K562 (cell line): ENCODE measurements at regions not wholly inside any gene's neighbourhood (a gene's known extent, or its start where the extent isn't known, plus 50 kb on each side); places are given as distances from the start of the nearest gene placed in this dataset.

Source experiments
- ATAC-seq: fragments of 200-7000 bp; cut with Tn5 transposase; 3 replicates; pipeline ENCODE4 v1.9.1; 2020; ENCODE audit warnings: moderate library complexity
- BruUV-seq: library from RNA; stranded (reverse); fragments of 400-500 nt; replicated peaks from 2 replicates; lab custom pipeline; 2021; lab: Mats Ljungman, UMichigan
- CTCF ChIA-PET: fragments of 300-600 bp; formaldehyde crosslinking; extraction: SDS; loops from one replicate; lab custom pipeline; 2021; ENCODE audit warnings: low intra/inter-chr PET ratio; lab: Yijun Ruan, JAX
- POLR2A ChIA-PET: fragments of 300-600, 350-650 bp; sonication (Branson Sonifier 250); formaldehyde crosslinking; extraction: SDS; loops from one replicate; lab custom pipeline; 2021; ENCODE audit warnings: antibody characterized with exemption, inconsistent platforms; lab: Yijun Ruan, JAX
- DNase-seq, 4 experiments: peaks; one replicate each; pipeline versions ENCODE4 v3.0.0 to v3.0.0-alpha.2; 2011 to 2018; ENCODE audit warnings: low spot score in 3 of 4, mixed read lengths in 3 of 4; ENCODE audit errors: extremely low read depth in 1 of 4
- FAIRE-seq: peaks from 2 replicates; lab custom pipeline; 2011; peaks lifted over from hg19 to GRCh38; lab: Jason Lieb, UNC
- H2AFZ ChIP-seq: 2 replicates; pipeline ENCODE4 v1.6.0; 2011; ENCODE audit warnings: low read depth, low read length, control low read depth, inconsistent platforms
- H3K27ac ChIP-seq: fragments of 200-600 bp; 3 replicates; pipeline ENCODE4 v1.8.0; 2011; ENCODE audit warnings: low read depth, mild to moderate bottlenecking, control low read depth, inconsistent platforms, low read length, moderate library complexity, mixed read lengths; ENCODE audit errors: extremely low read depth
- H3K27me3 ChIP-seq, 2 experiments: fragments of 300-600 bp in 1 of 2; 2 replicates in 1 of 2; 3 replicates in 1 of 2; pipeline versions ENCODE4 v1.6.0 to v1.8.0; 2011; ENCODE audit warnings: inconsistent platforms in 2 of 2, low read length in 2 of 2, mild to moderate bottlenecking in 1 of 2, mixed read lengths in 1 of 2, moderate library complexity in 1 of 2; ENCODE audit not compliant: control insufficient read depth in 2 of 2, insufficient read depth in 2 of 2
- H3K36me3 ChIP-seq: fragments of 300-600 bp; 3 replicates; pipeline ENCODE4 v1.8.0; 2011; ENCODE audit warnings: mild to moderate bottlenecking, low read length, inconsistent platforms; ENCODE audit not compliant: control insufficient read depth, insufficient read depth
- H3K4me1 ChIP-seq, 2 experiments: fragments of 200-600 bp in 1 of 2; replicated peaks in 1 of 2; 2 replicates in 1 of 2; 3 replicates in 1 of 2; pipeline versions ENCODE4 v1.5.1 to v1.8.0; 2011; ENCODE audit warnings: inconsistent platforms in 2 of 2, low read length in 2 of 2, mild to moderate bottlenecking in 1 of 2, mixed read lengths in 1 of 2, moderate library complexity in 1 of 2; ENCODE audit not compliant: control insufficient read depth in 2 of 2, insufficient read depth in 2 of 2
- H3K4me2 ChIP-seq: 2 replicates; pipeline ENCODE4 v1.6.1; 2011; ENCODE audit warnings: low read length, control low read depth, inconsistent platforms, mixed read lengths; ENCODE audit not compliant: insufficient read depth
- H3K4me3 ChIP-seq: fragments of 200-600 bp; sonication (generic), shearing (Covaris generic); 2 replicates; pipeline ENCODE4 v1.5.1; 2016; ENCODE audit warnings: control low read depth, inconsistent platforms
- H3K79me2 ChIP-seq: fragments of 200-600 bp; 3 replicates; pipeline ENCODE4 v1.8.0; 2011; ENCODE audit warnings: low read length, inconsistent platforms; ENCODE audit not compliant: control insufficient read depth, insufficient read depth
- H3K9ac ChIP-seq, 2 experiments: 2 replicates each; pipeline versions ENCODE4 v1.6.0 to v1.6.1; 2011; ENCODE audit warnings: low read depth in 2 of 2, low read length in 2 of 2, control low read depth in 1 of 2, inconsistent platforms in 1 of 2, mild to moderate bottlenecking in 1 of 2, mixed read lengths in 1 of 2; ENCODE audit not compliant: insufficient read depth in 1 of 2
- H3K9me1 ChIP-seq: one replicate; pipeline ENCODE4 v1.6.0; 2011; ENCODE audit warnings: inconsistent platforms, mild to moderate bottlenecking, low read length, moderate library complexity; ENCODE audit not compliant: control insufficient read depth, insufficient read depth
- H3K9me3 ChIP-seq: replicated peaks from 2 replicates; pipeline ENCODE4 v1.5.1; 2011; ENCODE audit warnings: low read depth, low read length, inconsistent platforms; ENCODE audit not compliant: control insufficient read depth, insufficient read depth
- H4K20me1 ChIP-seq: replicated peaks from 2 replicates; pipeline ENCODE4 v1.6.1; 2011; ENCODE audit warnings: low read length, inconsistent platforms, mixed read lengths; ENCODE audit not compliant: control insufficient read depth, insufficient read depth
- E2F8 ChIP-seq: fragments of 450-650 bp; IDR thresholded peaks from 2 replicates; pipeline ENCODE4 v1.7.1; 2018; ENCODE audit warnings: mild to moderate bottlenecking, low read depth; ENCODE audit not compliant: partially characterized antibody
- FOS ChIP-seq: IDR thresholded peaks from 3 replicates; pipeline ENCODE4 v1.6.1; 2011; ENCODE audit not compliant: insufficient read length; ENCODE audit errors: extremely low read depth
- ID3 ChIP-seq, 2 experiments: fragments of 250-450 bp in 1 of 2; fragments of 450-650 bp in 1 of 2; sonication (Bioruptor Pico) in 1 of 2; IDR thresholded peaks; 2 replicates each; pipeline versions ENCODE4 v1.6.1 to v1.8.0; 2016 to 2021; ENCODE audit warnings: mild to moderate bottlenecking in 2 of 2, moderate library complexity in 2 of 2, missing compliant biosample characterization in 1 of 2, missing genetic modification characterization in 1 of 2
- LARP7 ChIP-seq: fragments of 450-650 bp; IDR thresholded peaks from 2 replicates; pipeline ENCODE4 v1.6.1; 2016
- NR2C2 ChIP-seq, 2 experiments: fragments of 200-800 bp in 1 of 2; sonication (Bioruptor generic) in 1 of 2; sonication (generic) in 1 of 2; formaldehyde crosslinking in 1 of 2; IDR thresholded peaks; 2 replicates each; pipeline versions ENCODE4 v1.6.1 to v1.8.0; 2016 to 2022; ENCODE audit warnings: mild to moderate bottlenecking in 1 of 2, missing compliant biosample characterization in 1 of 2, missing genetic modification characterization in 1 of 2, missing genetic modification reagents in 1 of 2
- ZBTB33 ChIP-seq: sonication (generic); formaldehyde crosslinking; IDR thresholded peaks from 2 replicates; pipeline ENCODE4 v1.8.1; 2023; ENCODE audit warnings: mild to moderate bottlenecking, missing genetic modification reagents
- ZNF174 ChIP-seq: fragments of 250-450 bp; sonication (Bioruptor Pico); IDR thresholded peaks from 2 replicates; pipeline ENCODE4 v1.4.0; 2020; ENCODE audit warnings: mild to moderate bottlenecking
- ZNF239 ChIP-seq: fragments of 250-450 bp; sonication (Bioruptor Pico); IDR thresholded peaks from 2 replicates; pipeline ENCODE4 v1.4.0; 2020; ENCODE audit warnings: mild to moderate bottlenecking
- ZZZ3 ChIP-seq: fragments of 450-650 bp; IDR thresholded peaks from 2 replicates; pipeline ENCODE4 v1.6.1; 2016; ENCODE audit warnings: antibody characterized with exemption, mild to moderate bottlenecking, moderate library complexity
- WGBS: fragments of 100-300 bp; shearing (Covaris generic); methylation state at CpG from one replicate; pipeline ENCODE4 v1.1.6; 2016; ENCODE audit warnings: low coverage, mixed read lengths; ENCODE audit not compliant: insufficient coverage; ENCODE audit errors: missing lambda C conversion rate; 5-methylcytosine and 5-hydroxymethylcytosine counted together
- in situ Hi-C: fragments of 300-500 bp; cut with MboI; formaldehyde crosslinking; loops from 4 replicates; pipeline ENCODE4 v1.15.0; 2018; ENCODE audit warnings: inconsistent platforms, mixed read lengths
- intact Hi-C: fragments of 100-400 bp; cut with micrococcal nuclease; formaldehyde crosslinking; loops from 2 replicates; pipeline ENCODE4 v1.14.2; 2022
- TF ChIP-seq, protein P1 (sequence below): sonication (generic); formaldehyde crosslinking; IDR thresholded peaks from 2 replicates; pipeline ENCODE4 v1.8.0; 2022; ENCODE audit warnings: mild to moderate bottlenecking, missing genetic modification reagents

DNA sequence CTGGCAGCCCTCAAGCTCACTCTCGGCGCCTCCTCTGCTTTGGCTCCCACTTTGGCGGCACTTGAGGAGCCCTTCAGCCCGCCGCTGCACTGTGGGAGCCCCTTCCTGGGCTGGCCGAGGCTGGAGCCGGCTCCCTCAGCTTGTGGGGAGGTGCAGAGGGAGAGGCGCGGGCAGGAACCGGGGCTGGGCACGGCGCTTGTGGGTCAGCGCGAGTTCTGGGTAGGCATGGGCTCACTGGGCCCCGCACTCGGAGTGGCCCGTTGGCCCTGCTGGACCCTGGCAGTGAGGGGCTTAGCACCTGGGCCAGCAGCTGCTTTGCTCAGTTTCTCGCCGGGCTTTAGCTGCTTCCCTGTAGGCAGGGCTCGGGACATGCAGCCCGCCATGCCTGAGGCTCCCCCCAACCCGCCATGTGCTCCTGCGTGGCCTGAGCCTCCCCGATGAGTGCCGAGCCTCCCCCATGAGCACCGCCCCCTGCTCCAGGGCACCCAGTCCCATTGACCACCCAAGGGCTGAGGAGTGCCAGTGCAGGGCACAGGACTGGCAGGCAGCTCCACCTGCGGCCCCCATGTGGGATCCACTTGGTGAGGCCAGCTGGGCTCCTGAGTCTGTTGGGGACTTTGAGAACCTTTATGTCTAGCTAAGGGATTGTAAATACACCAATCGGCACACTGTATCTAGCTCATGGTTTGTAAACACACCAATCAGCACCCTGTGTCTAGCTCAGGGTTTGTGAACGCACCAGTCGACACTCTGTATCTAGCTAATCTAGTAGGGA, 101.5 kb upstream of the DRD5 start:
- H3K9me1 ChIP-seq, result no peaks in the 10 kb centered on the region
- no TSS peak for BruUV-seq
- FAIRE-seq, result no peak
- intact Hi-C loops (no loop called here), in situ Hi-C loops (loop anchor here (10.0 kb wide), 1 partner anchor 535 kb away; no protein-coding TSS in a partner anchor)
- H3K9ac ChIP-seq, result no peak overlapping the region
- ChIA-PET POLR2A (no interaction called here), CTCF (no interaction called here)
- H3K9me3 ChIP-seq, result no peaks in the 10 kb centered on the region
- H3K4me1 ChIP-seq, result no peaks in the 10 kb centered on the region; a peak in 1 of 5 replicates
- H3K79me2 ChIP-seq, result no peaks in the 10 kb centered on the region
- no peaks in the 10 kb centered on the region for H4K20me1 ChIP-seq
- H2AFZ ChIP-seq, result no peak overlapping the region
- no peak overlapping the region for H3K4me3 ChIP-seq
- ATAC-seq, result no peak
- 2% methylated on average over 30 of the region's 30 CpGs for WGBS
- no peak overlapping the region for H3K4me2 ChIP-seq
- DNase-seq, result no peak
- H3K36me3 ChIP-seq, result no peaks in the 10 kb centered on the region
- H3K27me3 ChIP-seq, result no peaks in the 10 kb centered on the region
- no peak overlapping the region for H3K27ac ChIP-seq
- TF ChIP-seq FOS (no peak), NR2C2 (CRISPR knock-in tag; IDR thresholded peaks at IDR 0.05) (no peak), NR2C2 (tag; IDR thresholded peaks at IDR 0.05) (no peak), ID3 (CRISPR knock-in tag; IDR thresholded peaks at IDR 0.05) (no peak), ID3 (tag; IDR thresholded peaks at IDR 0.05) (no peak), ZZZ3 (no peak), LARP7 (no peak), ZNF239 (no peak), ZBTB33 (CRISPR knock-in tag) (no peak), ZNF174 (CRISPR knock-in tag) (no peak), E2F8 (no peak)
- TF ChIP-seq, protein P1, sequence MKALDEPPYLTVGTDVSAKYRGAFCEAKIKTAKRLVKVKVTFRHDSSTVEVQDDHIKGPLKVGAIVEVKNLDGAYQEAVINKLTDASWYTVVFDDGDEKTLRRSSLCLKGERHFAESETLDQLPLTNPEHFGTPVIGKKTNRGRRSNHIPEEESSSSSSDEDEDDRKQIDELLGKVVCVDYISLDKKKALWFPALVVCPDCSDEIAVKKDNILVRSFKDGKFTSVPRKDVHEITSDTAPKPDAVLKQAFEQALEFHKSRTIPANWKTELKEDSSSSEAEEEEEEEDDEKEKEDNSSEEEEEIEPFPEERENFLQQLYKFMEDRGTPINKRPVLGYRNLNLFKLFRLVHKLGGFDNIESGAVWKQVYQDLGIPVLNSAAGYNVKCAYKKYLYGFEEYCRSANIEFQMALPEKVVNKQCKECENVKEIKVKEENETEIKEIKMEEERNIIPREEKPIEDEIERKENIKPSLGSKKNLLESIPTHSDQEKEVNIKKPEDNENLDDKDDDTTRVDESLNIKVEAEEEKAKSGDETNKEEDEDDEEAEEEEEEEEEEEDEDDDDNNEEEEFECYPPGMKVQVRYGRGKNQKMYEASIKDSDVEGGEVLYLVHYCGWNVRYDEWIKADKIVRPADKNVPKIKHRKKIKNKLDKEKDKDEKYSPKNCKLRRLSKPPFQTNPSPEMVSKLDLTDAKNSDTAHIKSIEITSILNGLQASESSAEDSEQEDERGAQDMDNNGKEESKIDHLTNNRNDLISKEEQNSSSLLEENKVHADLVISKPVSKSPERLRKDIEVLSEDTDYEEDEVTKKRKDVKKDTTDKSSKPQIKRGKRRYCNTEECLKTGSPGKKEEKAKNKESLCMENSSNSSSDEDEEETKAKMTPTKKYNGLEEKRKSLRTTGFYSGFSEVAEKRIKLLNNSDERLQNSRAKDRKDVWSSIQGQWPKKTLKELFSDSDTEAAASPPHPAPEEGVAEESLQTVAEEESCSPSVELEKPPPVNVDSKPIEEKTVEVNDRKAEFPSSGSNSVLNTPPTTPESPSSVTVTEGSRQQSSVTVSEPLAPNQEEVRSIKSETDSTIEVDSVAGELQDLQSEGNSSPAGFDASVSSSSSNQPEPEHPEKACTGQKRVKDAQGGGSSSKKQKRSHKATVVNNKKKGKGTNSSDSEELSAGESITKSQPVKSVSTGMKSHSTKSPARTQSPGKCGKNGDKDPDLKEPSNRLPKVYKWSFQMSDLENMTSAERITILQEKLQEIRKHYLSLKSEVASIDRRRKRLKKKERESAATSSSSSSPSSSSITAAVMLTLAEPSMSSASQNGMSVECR (CRISPR knock-in tag), result no peak
